HepG2 (cell line): ENCODE measurements at regions not wholly inside any gene's neighbourhood (a gene's known extent, or its start where the extent isn't known, plus 50 kb on each side); places are given as distances from the start of the nearest gene placed in this dataset.

Experiments used
- BHLHE40 ChIP-seq: IDR thresholded peaks from 2 replicates; pipeline ENCODE4 v1.6.1; 2011; ENCODE audit warnings: low read length, improper control_type of control experiment
- CREB3 ChIP-seq: sonication (generic); formaldehyde crosslinking; IDR thresholded peaks from 2 replicates; pipeline ENCODE4 v1.5.0; 2020; ENCODE audit warnings: missing genetic modification reagents
- CTCF ChIP-seq: sonication (generic); formaldehyde crosslinking; IDR thresholded peaks from 2 replicates; pipeline ENCODE4 v1.5.0; 2020; ENCODE audit warnings: mild to moderate bottlenecking, missing genetic modification reagents, moderate library complexity
- HIVEP1 ChIP-seq: sonication (generic); formaldehyde crosslinking; IDR thresholded peaks from 2 replicates; pipeline ENCODE4 v1.4.0; 2020; ENCODE audit warnings: mild to moderate bottlenecking, missing genetic modification reagents
- JARID2 ChIP-seq: sonication (generic); formaldehyde crosslinking; IDR thresholded peaks from 2 replicates; pipeline ENCODE4 v1.8.1; 2023; ENCODE audit warnings: missing genetic modification reagents, inconsistent platforms; ENCODE audit not compliant: insufficient replicate concordance
- MAFF ChIP-seq: IDR thresholded peaks from 2 replicates; pipeline ENCODE4 v1.6.1; 2011; ENCODE audit warnings: low read depth, low read length, improper control_type of control experiment
- NR1H2 ChIP-seq: sonication (generic); formaldehyde crosslinking; IDR thresholded peaks from 2 replicates; pipeline ENCODE4 v1.8.1; 2022; ENCODE audit warnings: low read depth, missing genetic modification reagents, borderline replicate concordance
- PAX8 ChIP-seq: sonication (generic); formaldehyde crosslinking; IDR thresholded peaks from 2 replicates; pipeline ENCODE4 v1.8.0; 2022; ENCODE audit warnings: mild to moderate bottlenecking, missing genetic modification reagents, borderline replicate concordance
- POLR2AphosphoS5 ChIP-seq: IDR thresholded peaks from 2 replicates; pipeline ENCODE4 v1.6.1; 2012; ENCODE audit warnings: low read depth, low read length
- PTBP1 ChIP-seq: fragments of 200-400 bp; formaldehyde crosslinking; IDR thresholded peaks from 2 replicates; pipeline ENCODE4 v1.6.1; 2018; ENCODE audit warnings: low read length, low read depth; ENCODE audit not compliant: poor library complexity, severe bottlenecking
- SAFB2 ChIP-seq: sonication (generic); formaldehyde crosslinking; IDR thresholded peaks from 2 replicates; pipeline ENCODE4 v1.5.1; 2020; ENCODE audit warnings: missing genetic modification reagents, low read depth, mild to moderate bottlenecking, borderline replicate concordance
- SNRNP70 ChIP-seq: fragments of 200-400 bp; formaldehyde crosslinking; IDR thresholded peaks from 2 replicates; pipeline ENCODE4 v1.6.1; 2017; ENCODE audit warnings: mild to moderate bottlenecking, low read depth, low read length, moderate library complexity

GRCh38 chr1:5516756-5517155, 475.5 kb downstream of the NPHP4 start:
- TF ChIP-seq CTCF (CRISPR knock-in tag) (no peak), JARID2 (CRISPR knock-in tag) (no peak), HIVEP1 (CRISPR knock-in tag) (no peak), BHLHE40 (no peak), SNRNP70 (no peak), POLR2AphosphoS5 (no peak), PTBP1 (no peak), PAX8 (no peak), MAFF (no peak), CREB3 (CRISPR knock-in tag) (no peak), NR1H2 (CRISPR knock-in tag) (no peak), SAFB2 (CRISPR knock-in tag) (no peak)
